H7 (cell line): ENCODE measurements at regions not wholly inside any gene's neighbourhood (a gene's known extent, or its start where the extent isn't known, plus 50 kb on each side); places are given as distances from the start of the nearest gene placed in this dataset.
A peak's percentile ranks its signal among the peaks of the same experiment; 100 is the strongest.

ENCODE experiments used
- DNase-seq: peaks from one replicate; pipeline ENCODE4 v3.0.0; 2012
- H3K27me3 ChIP-seq: 2 replicates; pipeline ENCODE4 v1.6.0; 2011; ENCODE audit warnings: mild to moderate bottlenecking, low read length; ENCODE audit not compliant: control insufficient read depth, insufficient read depth
- H3K36me3 ChIP-seq: replicated peaks from 2 replicates; pipeline ENCODE4 v1.5.1; 2011; ENCODE audit warnings: low read length; ENCODE audit not compliant: control insufficient read depth, insufficient read depth
- H3K4me3 ChIP-seq: 2 replicates; pipeline ENCODE4 v1.5.1; 2011; ENCODE audit warnings: low read depth, mild to moderate bottlenecking, control low read depth, low read length, moderate library complexity; ENCODE audit not compliant: insufficient read depth

- no peak for DNase-seq
- H3K36me3 ChIP-seq = no peaks in the 10 kb centered on the region
- H3K27me3 ChIP-seq = no peaks in the 10 kb centered on the region
- H3K4me3 ChIP-seq = no peak overlapping the region
Measured at GRCh38 chr3:159791336-159791735, 197.3 kb upstream of the IL12A start.

- Histone ChIP-seq H3K36me3 (no peaks in the 10 kb centered on the region), H3K4me3 (no peak overlapping the region), H3K27me3 (no peaks in the 10 kb centered on the region)
- DNase-seq = no peak
Measured at GRCh38 chr3:159792070-159792469, 196.6 kb upstream of the IL12A start.

- Histone ChIP-seq H3K4me3 (no peak overlapping the region), H3K36me3 (no peaks in the 10 kb centered on the region), H3K27me3 (no peaks in the 10 kb centered on the region)
- DNase-seq = no peak
Measured at GRCh38 chr3:159795042-159795441, 193.6 kb upstream of the IL12A start.

- H3K27me3 ChIP-seq = no peaks in the 10 kb centered on the region
- DNase-seq = no peak
- H3K4me3 ChIP-seq = no peak overlapping the region
- H3K36me3 ChIP-seq = no peaks in the 10 kb centered on the region
Measured at GRCh38 chr3:159795681-159796175, 192.9 kb upstream of the IL12A start.

- DNase-seq = no peak
Measured at GRCh38 chr3:159796226-159796625, 192.4 kb upstream of the IL12A start.

GRCh38 chr3:159796744-159797143 is 191.9 kb upstream of the IL12A start:
- no peaks in the 10 kb centered on the region; the same call in 1 of the 2 replicates for H3K27me3 ChIP-seq
- H3K4me3 ChIP-seq = no peak overlapping the region
- H3K36me3 ChIP-seq = no peaks in the 10 kb centered on the region
- DNase-seq = no peak

More at GRCh38 chr3:159796226-159796625, 192.4 kb upstream of the IL12A start:
- Histone ChIP-seq H3K27me3 (no peaks in the 10 kb centered on the region), H3K4me3 (no peak overlapping the region), H3K36me3 (no peaks in the 10 kb centered on the region)

- H3K36me3 ChIP-seq = no peaks in the 10 kb centered on the region
- no peak for DNase-seq
- peaks cover 5% of the 10 kb centered on the region for H3K27me3 ChIP-seq
- H3K4me3 ChIP-seq = no peak overlapping the region
Measured at GRCh38 chr3:159797771-159798170, 190.9 kb upstream of the IL12A start.

GRCh38 chr3:159798951-159799350 is 189.7 kb upstream of the IL12A start:
- Histone ChIP-seq H3K4me3 (no peak overlapping the region), H3K36me3 (no peaks in the 10 kb centered on the region), H3K27me3 (peaks cover 12% of the 10 kb centered on the region)
- no peak for DNase-seq

GRCh38 chr3:159800434-159801155 is 188.0 kb upstream of the IL12A start:
- DNase-seq = no peak
- Histone ChIP-seq H3K27me3 (peaks cover 19% of the 10 kb centered on the region), H3K36me3 (no peaks in the 10 kb centered on the region), H3K4me3 (no peak overlapping the region)

GRCh38 chr3:159802864-159803263 is 185.8 kb upstream of the IL12A start:
- H3K36me3 ChIP-seq = no peaks in the 10 kb centered on the region
- no peak for DNase-seq
- H3K4me3 ChIP-seq = no peak overlapping the region
- H3K27me3 ChIP-seq = peaks cover 19% of the 10 kb centered on the region

GRCh38 chr3:159803459-159803858 is 185.2 kb upstream of the IL12A start:
- DNase-seq = no peak
- peaks cover 19% of the 10 kb centered on the region for H3K27me3 ChIP-seq
- no peaks in the 10 kb centered on the region for H3K36me3 ChIP-seq
- H3K4me3 ChIP-seq = no peak overlapping the region

- peak; percentile 81 for DNase-seq
- H3K27me3 ChIP-seq = peaks cover 19% of the 10 kb centered on the region
- H3K36me3 ChIP-seq = no peaks in the 10 kb centered on the region
- H3K4me3 ChIP-seq = no peak overlapping the region
Measured at GRCh38 chr3:159804726-159805410, 183.8 kb upstream of the IL12A start.

GRCh38 chr3:159805411-159805772 is 183.2 kb upstream of the IL12A start:
- H3K27me3 ChIP-seq = peaks cover 19% of the 10 kb centered on the region
- H3K4me3 ChIP-seq = no peak overlapping the region
- H3K36me3 ChIP-seq = no peaks in the 10 kb centered on the region
- DNase-seq = no peak

- no peak for DNase-seq
- Histone ChIP-seq H3K4me3 (no peak overlapping the region), H3K36me3 (no peaks in the 10 kb centered on the region), H3K27me3 (peaks cover 19% of the 10 kb centered on the region)
Measured at GRCh38 chr3:159806412-159806811, 182.2 kb upstream of the IL12A start.
